ENCODE measurements at regions not wholly inside any gene's neighbourhood (a gene's known extent, or its start where the extent isn't known, plus 50 kb on each side); places are given as distances from the start of the nearest gene placed in this dataset.

- no peaks in the 10 kb centered on the region for H3K27me3 ChIP-seq (replicated peaks in 1 of 7)
- intact Hi-C loops (cut with DNase I; ENCODE audit: low total_unique reads), result no loop called here
- TF ChIP-seq POLR2A (IDR thresholded peaks at IDR 0.05) (no peak), POLR2AphosphoS5 (IDR thresholded peaks at IDR 0.05) (no peak), CTCF (IDR thresholded peaks at IDR 0.05 in 8 of 11, conservative IDR thresholded peaks at IDR 0.05 in 3 of 11) (no peak)
- peaks cover 0 to 23% (median 4%) of the 10 kb centered on the region in 8 donors for H3K9me3 ChIP-seq
- no peak for DNase-seq
- H3K4me1 ChIP-seq, result no peaks in the 10 kb centered on the region
- H3K27ac ChIP-seq, result no peak overlapping the region
- no peak overlapping the region for H3K4me3 ChIP-seq
- H3K36me3 ChIP-seq, result no peaks in the 10 kb centered on the region
Observed at GRCh38 chr2:164039270-164039669, 303.5 kb upstream of the FIGN start.

GRCh38 chr2:164032995-164033394, 297.2 kb upstream of the FIGN start:
- intact Hi-C loops (cut with DNase I; ENCODE audit: low total_unique reads), result no loop called here
- DNase-seq, result no peak
- no peak overlapping the region for H3K4me3 ChIP-seq
- H3K27me3 ChIP-seq (replicated peaks in 1 of 7), result no peaks in the 10 kb centered on the region
- H3K9me3 ChIP-seq, result no peaks in the 10 kb centered on the region
- no peaks in the 10 kb centered on the region for H3K36me3 ChIP-seq
- no peaks in the 10 kb centered on the region for H3K4me1 ChIP-seq
- TF ChIP-seq CTCF (IDR thresholded peaks at IDR 0.05 in 8 of 11, conservative IDR thresholded peaks at IDR 0.05 in 3 of 11), result no peak
- no peak for TF ChIP-seq POLR2A (IDR thresholded peaks at IDR 0.05)
- TF ChIP-seq POLR2AphosphoS5 (IDR thresholded peaks at IDR 0.05), result no peak
- no peak overlapping the region for H3K27ac ChIP-seq

GRCh38 chr2:164030623-164031022, 294.8 kb upstream of the FIGN start:
- Histone ChIP-seq H3K9me3 (no peaks in the 10 kb centered on the region), H3K27ac (no peak overlapping the region), H3K27me3 (replicated peaks in 1 of 7) (no peaks in the 10 kb centered on the region), H3K36me3 (no peaks in the 10 kb centered on the region), H3K4me1 (no peaks in the 10 kb centered on the region), H3K4me3 (no peak overlapping the region)
- DNase-seq, result no peak
- intact Hi-C loops (cut with DNase I; ENCODE audit: low total_unique reads), result no loop called here
- TF ChIP-seq CTCF (IDR thresholded peaks at IDR 0.05 in 8 of 11, conservative IDR thresholded peaks at IDR 0.05 in 3 of 11), result no peak
- TF ChIP-seq POLR2A (IDR thresholded peaks at IDR 0.05), result no peak
- TF ChIP-seq POLR2AphosphoS5 (IDR thresholded peaks at IDR 0.05), result no peak
- 82 to 94% (median 85%) methylated on average over 2 of the region's 2 CpGs for WGBS, 5 donors

GRCh38 chr2:164028814-164029534, 293.2 kb upstream of the FIGN start:
- H3K4me1 ChIP-seq, result no peaks in the 10 kb centered on the region
- intact Hi-C loops (cut with DNase I; ENCODE audit: low total_unique reads), result no loop called here
- no peaks in the 10 kb centered on the region for H3K27me3 ChIP-seq (replicated peaks in 1 of 7)
- whole genome bisulfite sequencing, 5 donors, result 64 to 81% (median 78%) methylated on average over 7 of the region's 7 CpGs
- peaks cover 0 to 5% (median 0%) of the 10 kb centered on the region in 8 donors for H3K9me3 ChIP-seq
- TF ChIP-seq CTCF (IDR thresholded peaks at IDR 0.05 in 8 of 11, conservative IDR thresholded peaks at IDR 0.05 in 3 of 11) (no peak), POLR2A (IDR thresholded peaks at IDR 0.05) (no peak), POLR2AphosphoS5 (IDR thresholded peaks at IDR 0.05) (no peak)
- H3K36me3 ChIP-seq, result no peaks in the 10 kb centered on the region
- no peak for DNase-seq
- H3K27ac ChIP-seq, result no peak overlapping the region
- no peak overlapping the region for H3K4me3 ChIP-seq

Measured in spleen (tissue), 11 donors.